Mesenteric fat pad (tissue), 1 donor: ENCODE measurements at regions not wholly inside any gene's neighbourhood (a gene's known extent, or its start where the extent isn't known, plus 50 kb on each side); places are given as distances from the start of the nearest gene placed in this dataset.

Source experiments
- DNase-seq: peaks from one replicate; pipeline ENCODE4 v3.0.0-alpha.2; 2020; ENCODE audit warnings: low spot score
- donor health status: DM: yes; HTN: yes; CAD: no.

- no peak for DNase-seq
Observed at GRCh38 chr5:123914333-123914732, 402.4 kb downstream of the CSNK1G3 start.

- no peak for DNase-seq
Observed at GRCh38 chr5:123907349-123907748, 395.4 kb downstream of the CSNK1G3 start.

- DNase-seq: no peak
Observed at GRCh38 chr5:123906698-123907295, 394.8 kb downstream of the CSNK1G3 start.

GRCh38 chr5:123885081-123885480 lies 373.1 kb downstream of the CSNK1G3 start:
- no peak for DNase-seq

GRCh38 chr5:123882965-123883345 lies 371.0 kb downstream of the CSNK1G3 start:
- no peak for DNase-seq

- no peak for DNase-seq
Observed at GRCh38 chr5:123882319-123882964, 370.5 kb downstream of the CSNK1G3 start.

GRCh38 chr5:123881759-123882244 lies 369.8 kb downstream of the CSNK1G3 start:
- DNase-seq: no peak

- DNase-seq: no peak
Observed at GRCh38 chr5:123880875-123881274, 368.9 kb downstream of the CSNK1G3 start.

- no peak for DNase-seq
Observed at GRCh38 chr5:123879071-123879470, 367.1 kb downstream of the CSNK1G3 start.

- DNase-seq: no peak
Observed at GRCh38 chr5:123876276-123876790, 364.4 kb downstream of the CSNK1G3 start.

GRCh38 chr5:123875561-123876275 lies 363.7 kb downstream of the CSNK1G3 start:
- no peak for DNase-seq

- no peak for DNase-seq
Observed at GRCh38 chr5:123874600-123875201, 362.7 kb downstream of the CSNK1G3 start.

- no peak for DNase-seq
Observed at GRCh38 chr5:123873846-123874245, 361.9 kb downstream of the CSNK1G3 start.

- DNase-seq: no peak
Observed at GRCh38 chr5:123871373-123871772, 359.4 kb downstream of the CSNK1G3 start.

GRCh38 chr5:123868881-123869280 lies 356.9 kb downstream of the CSNK1G3 start:
- no peak for DNase-seq

- DNase-seq: no peak
Observed at GRCh38 chr5:123868267-123868666, 356.3 kb downstream of the CSNK1G3 start.

GRCh38 chr5:123865641-123866040 lies 353.7 kb downstream of the CSNK1G3 start:
- no peak for DNase-seq

- no peak for DNase-seq
Observed at GRCh38 chr5:123864578-123864977, 352.6 kb downstream of the CSNK1G3 start.

- DNase-seq: no peak
Observed at GRCh38 chr5:123858938-123859337, 347.0 kb downstream of the CSNK1G3 start.

GRCh38 chr5:123856766-123857165 lies 344.8 kb downstream of the CSNK1G3 start:
- no peak for DNase-seq

GRCh38 chr5:123855609-123856008 lies 343.6 kb downstream of the CSNK1G3 start:
- DNase-seq: no peak
